H1 (cell line): ENCODE measurements at regions not wholly inside any gene's neighbourhood (a gene's known extent, or its start where the extent isn't known, plus 50 kb on each side); places are given as distances from the start of the nearest gene placed in this dataset.

Experiments
- CTCF ChIA-PET: fragments of 300-600 bp; sonication (Branson Sonifier 250); formaldehyde crosslinking; loops from one replicate; lab custom pipeline; 2021; ENCODE audit not compliant: partially characterized antibody; lab: Charles Lee
- POLR2A ChIA-PET: fragments of 300-600 bp; sonication (Branson Sonifier 250); formaldehyde crosslinking; loops from one replicate; lab custom pipeline; 2021; ENCODE audit warnings: inconsistent platforms; ENCODE audit not compliant: partially characterized antibody; lab: Charles Lee
- DNase-seq, 2 experiments: peaks; one replicate each; pipeline versions ENCODE4 v3.0.0 to v3.0.0-alpha.2; 2010 to 2022; ENCODE audit warnings: low spot score in 2 of 2, low read depth in 1 of 2, mixed read lengths in 1 of 2
- FAIRE-seq: peaks from 2 replicates; lab custom pipeline; 2011; peaks lifted over from hg19 to GRCh38; lab: Jason Lieb, UNC
- H2AFZ ChIP-seq: 2 replicates; pipeline ENCODE4 v1.8.1; 2012; ENCODE audit warnings: low read length, inconsistent platforms
- H2AK5ac ChIP-seq: 2 replicates; pipeline ENCODE4 v1.6.1; 2013; ENCODE audit warnings: low read depth, low read length
- H2BK120ac ChIP-seq: replicated peaks from 2 replicates; pipeline ENCODE3; 2013; ENCODE audit warnings: low read depth, low read length, inconsistent platforms
- H2BK12ac ChIP-seq: 2 replicates; pipeline ENCODE4 v1.6.1; 2013; ENCODE audit warnings: low read depth, low read length
- H2BK15ac ChIP-seq: 2 replicates; pipeline ENCODE4 v1.6.1; 2013; ENCODE audit warnings: low read length
- H2BK20ac ChIP-seq: 2 replicates; pipeline ENCODE4 v1.6.1; 2013; ENCODE audit warnings: low read length
- H2BK5ac ChIP-seq: 2 replicates; pipeline ENCODE4 v1.6.1; 2013; ENCODE audit warnings: low read depth, low read length
- H3K14ac ChIP-seq: 2 replicates; pipeline ENCODE4 v1.6.1; 2013; ENCODE audit warnings: inconsistent platforms; ENCODE audit not compliant: insufficient read length
- H3K18ac ChIP-seq: 2 replicates; pipeline ENCODE4 v1.6.1; 2013; ENCODE audit warnings: low read length; ENCODE audit errors: extremely low read depth
- H3K23ac ChIP-seq: 2 replicates; pipeline ENCODE4 v1.6.1; 2013; ENCODE audit warnings: inconsistent platforms; ENCODE audit not compliant: insufficient read length
- H3K23me2 ChIP-seq: 2 replicates; pipeline ENCODE4 v1.6.1; 2013; ENCODE audit warnings: low read depth, low read length
- H3K27ac ChIP-seq: 2 replicates; pipeline ENCODE4 v1.6.1; 2011; ENCODE audit warnings: low read depth, low read length, inconsistent platforms
- H3K27me3 ChIP-seq, 4 experiments: replicated peaks in 1 of 4; 1 replicate in 1 of 4; 2 replicates in 3 of 4; pipeline versions ENCODE4 v1.6.1 to v1.8.1; 2011 to 2013; ENCODE audit warnings: low read length in 3 of 4, mild to moderate bottlenecking in 3 of 4, inconsistent platforms in 2 of 4, mixed read lengths in 2 of 4, moderate library complexity in 1 of 4; ENCODE audit not compliant: control insufficient read depth in 3 of 4, insufficient read depth in 3 of 4; ENCODE audit errors: extremely low read depth in 1 of 4
- H3K36me3 ChIP-seq, 4 experiments: 2 replicates each; pipeline versions ENCODE4 v1.6.1 to v1.8.1; 2011 to 2013; ENCODE audit warnings: mild to moderate bottlenecking in 4 of 4, low read length in 3 of 4, moderate library complexity in 2 of 4, control low read depth in 1 of 4, inconsistent platforms in 1 of 4; ENCODE audit not compliant: insufficient read depth in 4 of 4, control insufficient read depth in 2 of 4
- H3K4ac ChIP-seq: replicated peaks from 2 replicates; pipeline ENCODE3; 2013; ENCODE audit warnings: low read length, low read depth, mixed read lengths, inconsistent platforms; ENCODE audit not compliant: insufficient read length
- H3K4me1 ChIP-seq, 4 experiments: replicated peaks in 1 of 4; 1 replicate in 1 of 4; 2 replicates in 3 of 4; pipeline versions ENCODE4 v1.6.1 to v1.8.1; 2011 to 2013; ENCODE audit warnings: low read length in 3 of 4, inconsistent platforms in 2 of 4, mixed read lengths in 1 of 4; ENCODE audit not compliant: insufficient read depth in 4 of 4, control insufficient read depth in 3 of 4
- H3K4me2 ChIP-seq, 2 experiments: 2 replicates each; pipeline versions ENCODE4 v1.6.1 to v1.8.1; 2011 to 2013; ENCODE audit warnings: low read depth in 2 of 2, low read length in 2 of 2, control low read depth in 1 of 2, inconsistent platforms in 1 of 2, mild to moderate bottlenecking in 1 of 2; ENCODE audit not compliant: insufficient read depth in 1 of 2
- H3K4me3 ChIP-seq, 4 experiments: fragments of 200-600, 300-600 bp in 1 of 4; sonication (generic), shearing (Covaris generic), sonication (Bioruptor Twin) in 1 of 4; 2 replicates each; pipeline versions ENCODE4 v1.5.1 to v1.8.1; 2011 to 2016; ENCODE audit warnings: low read length in 4 of 4, low read depth in 3 of 4, control low read depth in 2 of 4, inconsistent platforms in 2 of 4, mild to moderate bottlenecking in 2 of 4, mixed read lengths in 1 of 4, moderate library complexity in 1 of 4; ENCODE audit not compliant: insufficient read depth in 2 of 4; ENCODE audit errors: extremely low read depth in 1 of 4
- H3K56ac ChIP-seq: replicated peaks from 2 replicates; pipeline ENCODE3; 2013; ENCODE audit warnings: low read depth, mild to moderate bottlenecking, mixed read lengths, low read length, inconsistent platforms; ENCODE audit not compliant: insufficient read length
- H3K79me1 ChIP-seq: 2 replicates; pipeline ENCODE4 v1.6.1; 2013; ENCODE audit warnings: low read depth, low read length, control low read depth
- H3K79me2 ChIP-seq, 2 experiments: 2 replicates each; pipeline versions ENCODE4 v1.6.1 to v1.8.1; 2012 to 2013; ENCODE audit warnings: low read length in 2 of 2, mild to moderate bottlenecking in 2 of 2, inconsistent platforms in 1 of 2; ENCODE audit not compliant: insufficient read depth in 2 of 2, control insufficient read depth in 1 of 2
- H3K9ac ChIP-seq, 4 experiments: replicated peaks in 1 of 4; 1 replicate in 1 of 4; 2 replicates in 3 of 4; pipeline versions ENCODE4 v1.6.1 to v1.8.1; 2011 to 2013; ENCODE audit warnings: low read depth in 3 of 4, low read length in 3 of 4, control low read depth in 2 of 4, mild to moderate bottlenecking in 2 of 4, moderate library complexity in 2 of 4, inconsistent platforms in 1 of 4; ENCODE audit errors: extremely low read depth in 1 of 4
- H3K9me3 ChIP-seq, 2 experiments: 2 replicates each; pipeline versions ENCODE4 v1.6.1 to v1.8.1; 2012 to 2013; ENCODE audit warnings: mild to moderate bottlenecking in 2 of 2, moderate library complexity in 2 of 2, control low read depth in 1 of 2, inconsistent platforms in 1 of 2, low read depth in 1 of 2, low read length in 1 of 2, mixed read lengths in 1 of 2; ENCODE audit not compliant: insufficient read depth in 2 of 2
- H4K20me1 ChIP-seq, 2 experiments: replicated peaks in 1 of 2; 2 replicates each; pipeline versions ENCODE3 to v1.8.1; 2011 to 2013; ENCODE audit warnings: inconsistent platforms in 2 of 2, low read length in 2 of 2, mild to moderate bottlenecking in 1 of 2; ENCODE audit not compliant: insufficient read depth in 2 of 2, control insufficient read depth in 1 of 2
- H4K5ac ChIP-seq: 2 replicates; pipeline ENCODE4 v1.6.1; 2013; ENCODE audit warnings: low read length, low read depth, mixed read lengths, inconsistent platforms; ENCODE audit not compliant: insufficient read length
- H4K8ac ChIP-seq: 2 replicates; pipeline ENCODE4 v1.8.0; 2013; ENCODE audit warnings: mild to moderate bottlenecking, moderate library complexity, low read length, inconsistent platforms; ENCODE audit not compliant: insufficient read depth; ENCODE audit errors: extremely low read depth
- H4K91ac ChIP-seq: replicated peaks from 2 replicates; pipeline ENCODE3; 2013; ENCODE audit warnings: low read length, mixed read lengths, inconsistent platforms; ENCODE audit not compliant: insufficient read length
- ASH2L ChIP-seq: fragments of 200-600, 300-600 bp; sonication (generic); IDR thresholded peaks from one replicate; pipeline ENCODE4 v1.7.1; 2017; ENCODE audit warnings: low read length
- BACH1 ChIP-seq: IDR thresholded peaks from 2 replicates; pipeline ENCODE4 v1.6.1; 2012; ENCODE audit warnings: low read length, improper control_type of control experiment
- EGR1 ChIP-seq: IDR thresholded peaks from 2 replicates; pipeline ENCODE4 v1.6.1; 2011; ENCODE audit warnings: low read depth, low read length, borderline replicate concordance
- FOSL1 ChIP-seq: IDR thresholded peaks from 2 replicates; pipeline ENCODE4 v1.6.1; 2011; ENCODE audit warnings: mild to moderate bottlenecking, low read depth, low read length, moderate library complexity; ENCODE audit not compliant: insufficient read depth
- HDAC2 ChIP-seq, 2 experiments: fragments of 300-600 bp in 1 of 2; sonication (generic) in 1 of 2; IDR thresholded peaks; 2 replicates each; pipeline ENCODE4 v1.6.1; 2011 to 2012; ENCODE audit warnings: low read depth in 2 of 2, low read length in 2 of 2, mild to moderate bottlenecking in 2 of 2, moderate library complexity in 2 of 2, borderline replicate concordance in 1 of 2, inconsistent platforms in 1 of 2
- SP1 ChIP-seq: IDR thresholded peaks from 2 replicates; pipeline ENCODE4 v1.6.1; 2011; ENCODE audit warnings: low read depth, low read length
- SP4 ChIP-seq: IDR thresholded peaks from 2 replicates; pipeline ENCODE4 v1.6.1; 2012; ENCODE audit warnings: low read length, inconsistent platforms
- SRF ChIP-seq: IDR thresholded peaks from 2 replicates; pipeline ENCODE4 v1.6.1; 2011; ENCODE audit warnings: mild to moderate bottlenecking, low read depth, low read length, moderate library complexity
- TAF1 ChIP-seq: IDR thresholded peaks from 2 replicates; pipeline ENCODE4 v1.6.1; 2011; ENCODE audit warnings: mild to moderate bottlenecking, low read depth, low read length
- TF ChIP-seq, protein P1 (sequence below): IDR thresholded peaks from 2 replicates; pipeline ENCODE4 v1.6.1; 2011; ENCODE audit warnings: low read length, improper control_type of control experiment

DNA sequence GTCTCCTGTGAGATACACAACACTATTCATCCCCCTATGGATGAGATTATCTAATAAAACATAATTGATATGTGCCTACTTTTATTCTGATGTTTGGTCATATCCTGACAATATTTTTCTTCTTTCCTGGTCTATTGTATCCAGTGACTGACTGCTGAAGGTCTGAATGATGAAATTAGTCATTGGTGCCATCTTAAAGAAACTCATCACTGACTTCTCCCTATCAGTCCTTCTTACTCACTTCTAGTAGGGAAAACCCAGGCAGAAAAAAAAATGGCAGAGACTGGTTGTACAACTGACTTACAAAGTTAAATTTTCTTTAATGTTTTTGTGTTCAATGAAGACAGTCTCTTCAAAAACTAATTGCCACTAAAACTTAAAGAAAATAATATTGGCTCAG is 377.4 kb downstream of the HTR7 start:
- Histone ChIP-seq H2BK5ac (no peak overlapping the region), H2BK15ac (no peak overlapping the region), H2BK20ac (no peak overlapping the region), H4K8ac (no peak overlapping the region), H3K14ac (no peak overlapping the region), H3K4me2 (no peak overlapping the region), H2BK12ac (no peak overlapping the region), H4K20me1 (no peaks in the 10 kb centered on the region), H3K4ac (no peak overlapping the region), H2AK5ac (no peak overlapping the region), H2BK120ac (no peak overlapping the region), H4K91ac (no peak overlapping the region)
- FAIRE-seq, result no peak
- no peak for TF ChIP-seq FOSL1
- no peak for TF ChIP-seq SP1
- TF ChIP-seq SRF, result no peak
- no peak for TF ChIP-seq EGR1
- TF ChIP-seq ASH2L, result no peak
- TF ChIP-seq SP4, result no peak
- TF ChIP-seq, protein P1, sequence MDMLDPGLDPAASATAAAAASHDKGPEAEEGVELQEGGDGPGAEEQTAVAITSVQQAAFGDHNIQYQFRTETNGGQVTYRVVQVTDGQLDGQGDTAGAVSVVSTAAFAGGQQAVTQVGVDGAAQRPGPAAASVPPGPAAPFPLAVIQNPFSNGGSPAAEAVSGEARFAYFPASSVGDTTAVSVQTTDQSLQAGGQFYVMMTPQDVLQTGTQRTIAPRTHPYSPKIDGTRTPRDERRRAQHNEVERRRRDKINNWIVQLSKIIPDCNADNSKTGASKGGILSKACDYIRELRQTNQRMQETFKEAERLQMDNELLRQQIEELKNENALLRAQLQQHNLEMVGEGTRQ, result no peak
- TF ChIP-seq TAF1, result no peak
- no peak for TF ChIP-seq BACH1
- no peak for TF ChIP-seq HDAC2 (IDR thresholded peaks at IDR 0.05; ENCODE audit: borderline replicate concordance in 1 of 2, low read depth in 2 of 2, low read length in 2 of 2)
- TF ChIP-seq, all 59 proteins: peak for 0
- POLR2A ChIA-PET, result no interaction called here
- H3K9ac ChIP-seq, result no peak overlapping the region
- no peaks in the 10 kb centered on the region for H3K79me2 ChIP-seq
- H3K36me3 ChIP-seq, result no peaks in the 10 kb centered on the region
- CTCF ChIA-PET, result no interaction called here
- no peak overlapping the region for H3K18ac ChIP-seq
- H3K4me3 ChIP-seq, result no peak overlapping the region
- no peak overlapping the region for H3K56ac ChIP-seq
- no peaks in the 10 kb centered on the region for H3K23me2 ChIP-seq
- H3K79me1 ChIP-seq, result no peaks in the 10 kb centered on the region
- no peak for DNase-seq
- no peak overlapping the region for H3K27ac ChIP-seq
- no peaks in the 10 kb centered on the region for H3K9me3 ChIP-seq
- H4K5ac ChIP-seq, result no peak overlapping the region
- no peak overlapping the region for H2AFZ ChIP-seq
- no peak overlapping the region for H3K23ac ChIP-seq
- H3K4me1 ChIP-seq, result peaks cover 0 to 5% (median 3%) of the 10 kb centered on the region in 4 experiments; a peak in 4 of 7 replicates
- no peaks in the 10 kb centered on the region for H3K27me3 ChIP-seq
